Epithelial cell of esophagus (primary cell): ENCODE measurements at regions not wholly inside any gene's neighbourhood (a gene's known extent, or its start where the extent isn't known, plus 50 kb on each side); places are given as distances from the start of the nearest gene placed in this dataset.

Experiments used
- DNase-seq: peaks from one replicate; pipeline ENCODE4 v3.0.0; 2010; ENCODE audit warnings: low read depth
- H3K4me3 ChIP-seq: 2 replicates; pipeline ENCODE4 v1.5.1; 2011; ENCODE audit warnings: mild to moderate bottlenecking, low read length, control low read depth
- CTCF ChIP-seq: IDR thresholded peaks from 2 replicates; pipeline ENCODE4 v1.5.1; 2011; ENCODE audit warnings: low read depth, mild to moderate bottlenecking, low read length, control low read depth, inconsistent platforms; ENCODE audit not compliant: insufficient read depth; ENCODE audit errors: missing control alignments

GRCh38 chr22:23392420-23393121, 187.5 kb downstream of the IGLL1 start:
- no peak for DNase-seq
- no peak overlapping the region for H3K4me3 ChIP-seq
- TF ChIP-seq CTCF: no peak

- no peak for DNase-seq
- H3K4me3 ChIP-seq: no peak overlapping the region
- no peak for TF ChIP-seq CTCF
These were observed 189.1 kb downstream of the IGLL1 start for GRCh38 chr22:23391022-23391421.

GRCh38 chr22:23389271-23390071, 190.6 kb downstream of the IGLL1 start:
- DNase-seq: no peak
- H3K4me3 ChIP-seq: no peak overlapping the region
- TF ChIP-seq CTCF: no peak

GRCh38 chr22:23388517-23388890, 191.6 kb downstream of the IGLL1 start:
- no peak for TF ChIP-seq CTCF
- no peak overlapping the region for H3K4me3 ChIP-seq
- DNase-seq: no peak

GRCh38 chr22:23387827-23388516, 192.1 kb downstream of the IGLL1 start:
- no peak for TF ChIP-seq CTCF
- no peak for DNase-seq
- no peak overlapping the region for H3K4me3 ChIP-seq

GRCh38 chr22:23386822-23387580, 193.1 kb downstream of the IGLL1 start:
- no peak for TF ChIP-seq CTCF
- no peak overlapping the region for H3K4me3 ChIP-seq
- DNase-seq: no peak
